GM12865 (cell line): ENCODE measurements at regions not wholly inside any gene's neighbourhood (a gene's known extent, or its start where the extent isn't known, plus 50 kb on each side); places are given as distances from the start of the nearest gene placed in this dataset.

Source experiments
- DNase-seq: peaks from one replicate; pipeline ENCODE4 v3.0.0; 2010; ENCODE audit warnings: low read depth
- H3K4me3 ChIP-seq: 2 replicates; pipeline ENCODE4 v1.5.1; 2011; ENCODE audit warnings: mild to moderate bottlenecking, low read depth, low read length, control low read depth
- CTCF ChIP-seq: IDR thresholded peaks from 2 replicates; pipeline ENCODE4 v1.5.1; 2011; ENCODE audit warnings: low read length, control low read depth, low read depth, inconsistent platforms; ENCODE audit not compliant: insufficient read depth; ENCODE audit errors: missing control alignments

GRCh38 chr10:4568086-4568485 is 257.9 kb upstream of the AKR1E2 start:
- no peak overlapping the region for H3K4me3 ChIP-seq
- DNase-seq, result no peak
- TF ChIP-seq CTCF, result no peak

- no peak overlapping the region for H3K4me3 ChIP-seq
- no peak for TF ChIP-seq CTCF
- no peak for DNase-seq
Observed at GRCh38 chr10:4567637-4568036, 258.4 kb upstream of the AKR1E2 start.

- DNase-seq, result no peak
- H3K4me3 ChIP-seq, result no peak overlapping the region
- TF ChIP-seq CTCF, result no peak
Observed at GRCh38 chr10:4566011-4566410, 260.0 kb upstream of the AKR1E2 start.

- DNase-seq, result no peak
- no peak overlapping the region for H3K4me3 ChIP-seq
- no peak for TF ChIP-seq CTCF
Observed at GRCh38 chr10:4561296-4561695, 264.7 kb upstream of the AKR1E2 start.

GRCh38 chr10:4557469-4557868 is 268.5 kb upstream of the AKR1E2 start:
- no peak overlapping the region for H3K4me3 ChIP-seq
- no peak for TF ChIP-seq CTCF
- no peak for DNase-seq

- no peak for TF ChIP-seq CTCF
- no peak overlapping the region for H3K4me3 ChIP-seq
- no peak for DNase-seq
Observed at GRCh38 chr10:4556527-4556926, 269.5 kb upstream of the AKR1E2 start.

GRCh38 chr10:4555920-4556319 is 270.1 kb upstream of the AKR1E2 start:
- no peak for DNase-seq
- no peak for TF ChIP-seq CTCF
- no peak overlapping the region for H3K4me3 ChIP-seq
